T-helper 17 cell (primary cell): ENCODE measurements at regions not wholly inside any gene's neighbourhood (a gene's known extent, or its start where the extent isn't known, plus 50 kb on each side); places are given as distances from the start of the nearest gene placed in this dataset.
"Not testable (repeated sequence)": the region's sequence is repeated elsewhere in the genome, so short reads cannot be mapped to it uniquely, and the experiment has no call there.

Experiments used
- ATAC-seq: fragments of 150-1000 bp; cut with Tn5 transposase; 2 replicates; pipeline ENCODE4 v1.10.0; 2021; ENCODE audit warnings: mild to moderate bottlenecking, moderate library complexity
- DNase-seq, 3 donors: peaks; one replicate each; pipeline versions ENCODE4 v3.0.0 to v3.0.0-alpha.2; 2020 to 2021
- H3K9me3 ChIP-seq: one replicate; pipeline ENCODE4 v1.7.0; 2013; ENCODE audit warnings: low read length, mild to moderate bottlenecking; ENCODE audit not compliant: control insufficient read depth, poor library complexity, severe bottlenecking
- H3K27ac Mint-ChIP-seq: one replicate; pipeline ENCODE4 v1.8.0; 2022; ENCODE audit warnings: mild to moderate bottlenecking, moderate library complexity, mixed read lengths
- H3K27me3 Mint-ChIP-seq: one replicate; pipeline ENCODE4 v1.8.0; 2022; ENCODE audit warnings: mixed read lengths
- H3K36me3 Mint-ChIP-seq: one replicate; pipeline ENCODE4 v1.8.0; 2022; ENCODE audit warnings: low read depth, mixed read lengths
- H3K4me1 Mint-ChIP-seq: one replicate; pipeline ENCODE4 v1.8.0; 2022; ENCODE audit warnings: mild to moderate bottlenecking, mixed read lengths
- H3K4me3 Mint-ChIP-seq: one replicate; pipeline ENCODE4 v1.8.0; 2022; ENCODE audit warnings: mild to moderate bottlenecking, moderate library complexity, mixed read lengths

DNA sequence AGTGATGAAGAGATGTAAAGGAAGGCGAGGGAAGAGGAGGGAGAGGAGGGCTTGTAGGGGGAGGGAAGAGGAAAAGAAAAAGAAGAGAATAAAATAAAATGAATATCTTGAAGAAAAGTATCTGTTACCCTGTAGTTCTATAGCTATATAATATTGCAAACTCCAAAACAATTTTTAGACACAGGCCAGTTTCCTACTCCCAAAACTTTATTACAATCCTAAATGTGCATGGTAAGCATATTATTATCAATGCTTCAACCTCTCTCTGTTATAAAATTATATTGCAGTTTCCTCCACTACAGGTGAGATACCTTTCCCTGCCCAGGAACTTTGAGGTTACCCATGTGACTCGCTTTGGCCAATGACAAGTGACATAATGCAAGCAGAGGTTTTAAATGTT lies 1351.6 kb upstream of the NRXN1 start:
- H3K27me3 Mint-ChIP-seq: no peaks in the 10 kb centered on the region
- H3K4me1 Mint-ChIP-seq: no peaks in the 10 kb centered on the region
- no peaks in the 10 kb centered on the region for H3K9me3 ChIP-seq
- ATAC-seq (no peak), DNase-seq (no peak)
- H3K4me3 Mint-ChIP-seq: no peak overlapping the region
- H3K27ac Mint-ChIP-seq: no peak overlapping the region
- no peaks in the 10 kb centered on the region for H3K36me3 Mint-ChIP-seq

DNA sequence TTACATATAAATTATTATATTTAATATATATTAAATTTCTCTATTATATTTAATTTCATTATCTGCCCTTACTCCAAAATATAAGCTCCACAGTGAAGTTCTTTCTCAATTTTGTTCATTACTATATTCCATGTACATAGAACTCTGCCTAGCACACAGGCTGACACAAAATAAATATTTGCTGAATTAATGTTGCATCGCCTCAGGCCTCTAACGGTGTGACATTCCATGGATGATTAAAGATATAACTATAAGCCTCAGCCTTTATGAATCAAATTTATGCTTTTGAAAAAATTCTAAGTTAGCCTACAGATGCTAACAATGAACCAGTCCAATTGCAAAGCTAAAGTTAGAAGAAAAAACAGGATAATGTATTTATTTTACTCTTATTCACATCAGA lies 1337.2 kb upstream of the NRXN1 start:
- no peak overlapping the region for H3K27ac Mint-ChIP-seq
- DNase-seq (no peak), ATAC-seq (no peak)
- H3K4me1 Mint-ChIP-seq: no peaks in the 10 kb centered on the region
- no peaks in the 10 kb centered on the region for H3K27me3 Mint-ChIP-seq
- no peaks in the 10 kb centered on the region for H3K36me3 Mint-ChIP-seq
- no peak overlapping the region for H3K4me3 Mint-ChIP-seq
- H3K9me3 ChIP-seq: no peaks in the 10 kb centered on the region

DNA sequence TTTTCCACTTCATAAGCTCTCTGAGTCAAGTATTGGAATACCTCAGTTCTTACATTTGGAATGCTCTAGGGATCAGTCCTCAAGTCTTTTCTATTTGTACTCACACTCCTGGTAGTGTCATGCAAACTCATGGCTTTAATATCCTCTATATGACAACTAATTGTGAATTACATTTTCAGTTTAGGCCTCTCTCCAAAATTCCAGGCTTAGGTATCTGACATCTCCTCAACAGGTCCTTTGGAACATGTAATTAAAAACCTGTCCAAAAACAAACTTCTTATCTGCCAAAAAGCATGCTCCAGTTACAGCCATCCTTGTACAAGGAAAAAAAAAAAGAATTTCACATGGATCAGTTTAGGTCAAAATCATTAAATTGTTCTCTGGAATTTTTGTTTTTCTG lies 1336.2 kb upstream of the NRXN1 start:
- H3K27me3 Mint-ChIP-seq: no peaks in the 10 kb centered on the region
- DNase-seq (no peak), ATAC-seq (no peak)
- H3K27ac Mint-ChIP-seq: no peak overlapping the region
- H3K4me3 Mint-ChIP-seq: no peak overlapping the region
- H3K36me3 Mint-ChIP-seq: no peaks in the 10 kb centered on the region
- no peaks in the 10 kb centered on the region for H3K4me1 Mint-ChIP-seq
- H3K9me3 ChIP-seq: no peaks in the 10 kb centered on the region

DNA sequence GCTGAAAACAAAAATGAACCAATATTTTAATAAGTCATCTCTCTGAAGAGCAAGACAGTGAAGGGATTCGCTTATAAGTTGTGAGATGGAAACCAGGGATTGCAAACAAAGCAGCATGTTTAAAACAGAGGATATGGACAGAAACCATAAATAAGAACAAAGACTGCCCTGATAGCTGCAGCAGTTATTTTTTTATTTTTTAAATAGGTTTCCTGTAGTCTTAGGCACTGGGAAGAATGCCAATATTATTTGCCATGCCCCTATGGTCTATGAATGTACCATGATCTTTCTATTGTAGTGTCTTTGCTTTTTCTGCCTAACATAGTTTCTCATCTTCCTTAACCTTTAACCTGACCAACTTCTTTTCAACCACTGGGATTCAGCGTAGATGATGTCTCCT lies 1334.0 kb upstream of the NRXN1 start:
- no peaks in the 10 kb centered on the region for H3K4me1 Mint-ChIP-seq
- DNase-seq: no peak
- H3K36me3 Mint-ChIP-seq: no peaks in the 10 kb centered on the region
- ATAC-seq: no peak
- H3K27ac Mint-ChIP-seq: no peak overlapping the region
- no peak overlapping the region for H3K4me3 Mint-ChIP-seq
- no peaks in the 10 kb centered on the region for H3K27me3 Mint-ChIP-seq
- H3K9me3 ChIP-seq: no peaks in the 10 kb centered on the region

DNA sequence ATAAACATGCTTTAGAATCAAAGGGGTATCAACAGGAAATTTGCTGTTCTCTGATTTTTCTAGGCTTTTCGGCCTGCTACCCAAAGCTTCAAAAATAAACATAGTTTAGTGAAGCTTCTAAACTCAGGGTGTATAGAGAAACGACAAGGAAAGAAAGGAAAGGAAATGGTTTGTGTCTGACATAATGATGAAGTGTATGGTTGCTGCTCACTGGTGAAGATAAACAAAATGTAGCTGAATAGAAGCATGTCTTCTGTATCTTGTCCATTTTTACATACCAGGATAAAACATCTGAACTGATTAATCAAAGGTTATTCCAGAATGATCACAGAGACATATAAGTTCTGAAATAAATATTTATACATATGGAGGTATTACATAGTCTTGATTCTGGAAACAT lies 1324.6 kb upstream of the NRXN1 start:
- DNase-seq (no peak), ATAC-seq (no peak)
- H3K4me3 Mint-ChIP-seq: no peak overlapping the region
- no peaks in the 10 kb centered on the region for H3K36me3 Mint-ChIP-seq
- H3K9me3 ChIP-seq: no peaks in the 10 kb centered on the region
- no peak overlapping the region for H3K27ac Mint-ChIP-seq
- H3K4me1 Mint-ChIP-seq: no peaks in the 10 kb centered on the region
- H3K27me3 Mint-ChIP-seq: no peaks in the 10 kb centered on the region

DNA sequence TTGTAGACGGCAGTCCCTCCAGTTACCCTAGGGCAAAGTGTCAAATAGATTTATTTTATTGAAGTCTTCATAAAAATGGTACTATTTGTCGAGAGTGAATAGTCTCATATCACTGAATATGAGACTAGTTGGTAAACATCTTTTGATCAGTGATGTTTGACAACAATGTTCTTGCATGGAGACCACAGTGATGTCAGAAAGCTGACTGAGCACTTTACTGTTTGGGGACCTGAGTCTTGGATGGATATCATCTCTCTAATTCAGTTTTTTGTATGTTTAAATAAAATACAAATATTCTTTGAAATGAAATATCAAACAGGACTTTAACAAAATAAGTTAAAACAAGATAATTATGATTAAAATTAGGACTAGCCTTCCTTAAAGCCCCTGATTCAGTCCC lies 1315.4 kb upstream of the NRXN1 start:
- no peak overlapping the region for H3K27ac Mint-ChIP-seq
- no peak overlapping the region for H3K4me3 Mint-ChIP-seq
- H3K36me3 Mint-ChIP-seq: no peaks in the 10 kb centered on the region
- ATAC-seq: no peak
- H3K9me3 ChIP-seq: no peaks in the 10 kb centered on the region
- no peaks in the 10 kb centered on the region for H3K27me3 Mint-ChIP-seq
- H3K4me1 Mint-ChIP-seq: no peaks in the 10 kb centered on the region
- no peak for DNase-seq

DNA sequence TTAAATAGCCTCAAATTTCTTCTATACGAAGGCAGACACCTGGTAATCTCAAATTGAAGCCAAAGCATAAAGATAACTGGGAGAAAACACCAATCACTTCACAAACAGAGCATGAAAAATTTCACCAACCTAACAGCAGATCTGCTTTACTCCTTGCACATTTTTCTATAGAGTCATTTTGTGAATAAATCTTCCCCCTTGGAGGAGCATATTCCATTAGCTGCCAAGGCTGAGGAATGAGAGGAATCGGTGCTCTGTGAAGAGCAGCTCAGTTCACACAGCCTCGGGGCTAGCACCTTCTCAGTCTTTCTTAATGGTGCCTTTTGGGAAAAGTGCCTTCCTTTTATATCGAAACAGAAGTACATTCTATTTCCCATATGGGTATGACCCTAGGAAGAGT lies 1313.7 kb upstream of the NRXN1 start:
- Mint-ChIP-seq H3K27ac (no peak overlapping the region), H3K4me1 (no peaks in the 10 kb centered on the region), H3K36me3 (no peaks in the 10 kb centered on the region), H3K4me3 (no peak overlapping the region), H3K27me3 (no peaks in the 10 kb centered on the region)
- ATAC-seq: no peak
- no peaks in the 10 kb centered on the region for H3K9me3 ChIP-seq
- no peak for DNase-seq

DNA sequence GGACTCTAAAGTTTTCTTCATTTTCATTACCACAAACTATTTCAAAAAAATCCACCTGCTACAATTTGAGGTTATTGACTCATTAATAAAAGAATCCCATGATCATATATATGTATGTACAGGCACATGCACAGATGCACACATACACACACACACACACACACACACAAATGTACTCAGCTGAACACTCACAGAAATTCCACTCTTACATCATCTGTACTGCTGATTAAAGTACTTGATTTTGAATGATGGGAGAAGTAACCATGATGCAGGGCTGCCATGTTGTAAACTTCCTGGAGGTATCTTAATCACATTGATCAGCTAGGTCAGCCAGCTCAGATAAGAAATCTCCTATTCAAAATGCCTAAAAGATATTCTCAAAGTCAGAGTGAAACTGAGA lies 1313.2 kb upstream of the NRXN1 start:
- DNase-seq (no peak), ATAC-seq (no peak)
- Mint-ChIP-seq H3K4me3 (no peak overlapping the region), H3K36me3 (no peaks in the 10 kb centered on the region), H3K27ac (no peak overlapping the region), H3K4me1 (no peaks in the 10 kb centered on the region), H3K27me3 (no peaks in the 10 kb centered on the region)
- no peaks in the 10 kb centered on the region for H3K9me3 ChIP-seq

DNA sequence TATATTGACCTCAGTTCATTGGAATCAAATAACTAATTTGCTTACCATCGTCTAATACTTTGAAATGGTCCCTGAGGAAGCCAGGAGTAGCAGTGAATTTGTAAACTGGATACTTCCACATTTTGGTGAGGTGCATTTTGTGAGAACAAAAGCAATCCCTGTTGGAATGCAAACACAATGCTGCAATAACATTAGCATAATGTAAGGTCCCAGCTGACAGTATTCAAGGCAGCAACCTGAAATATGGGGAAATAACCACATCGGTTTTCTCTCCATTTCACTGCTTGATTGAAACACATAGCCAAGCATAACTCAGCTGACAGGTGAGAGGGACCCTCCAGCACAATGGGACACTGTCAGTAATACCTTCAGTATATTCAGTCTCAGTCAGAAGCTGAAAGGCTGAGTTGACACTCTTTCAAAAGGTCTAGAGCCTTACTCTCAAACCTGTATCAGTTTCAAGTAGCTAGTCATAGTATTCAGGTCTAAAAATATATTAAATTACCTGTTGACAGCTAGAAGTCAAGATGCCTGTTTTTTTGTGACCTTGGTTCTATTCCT lies 1311.9 kb upstream of the NRXN1 start:
- no peak for ATAC-seq
- no peaks in the 10 kb centered on the region for H3K36me3 Mint-ChIP-seq

DNA sequence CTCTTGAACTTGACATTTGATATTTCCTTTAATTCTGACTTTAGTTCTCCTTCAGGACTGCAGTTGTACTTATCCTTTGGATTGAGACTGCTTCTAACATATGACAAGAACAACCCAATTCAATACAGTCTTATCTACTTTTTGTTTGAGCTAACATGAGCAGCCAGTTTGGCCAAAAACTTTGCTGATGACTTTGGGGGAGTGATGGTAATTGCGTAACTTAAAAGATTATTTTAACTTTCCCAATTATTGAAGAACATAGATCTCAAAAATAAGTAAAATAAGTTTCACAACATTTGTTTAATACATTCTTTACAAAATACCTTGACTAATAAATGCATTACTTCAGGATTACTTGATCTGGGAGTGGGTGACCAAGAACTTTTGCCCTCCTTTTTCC lies 1311.1 kb upstream of the NRXN1 start:
- no peak overlapping the region for H3K4me3 Mint-ChIP-seq
- H3K36me3 Mint-ChIP-seq: no peaks in the 10 kb centered on the region
- no peaks in the 10 kb centered on the region for H3K4me1 Mint-ChIP-seq
- H3K9me3 ChIP-seq: no peaks in the 10 kb centered on the region
- DNase-seq (no peak), ATAC-seq (no peak)
- no peak overlapping the region for H3K27ac Mint-ChIP-seq
- H3K27me3 Mint-ChIP-seq: no peaks in the 10 kb centered on the region

More for the DNA sequence above, 1311.9 kb upstream of the NRXN1 start:
- H3K4me1 Mint-ChIP-seq: no peaks in the 10 kb centered on the region
- no peaks in the 10 kb centered on the region for H3K9me3 ChIP-seq
- H3K27ac Mint-ChIP-seq: no peak overlapping the region
- H3K4me3 Mint-ChIP-seq: no peak overlapping the region
- DNase-seq: no peak
- no peaks in the 10 kb centered on the region for H3K27me3 Mint-ChIP-seq

DNA sequence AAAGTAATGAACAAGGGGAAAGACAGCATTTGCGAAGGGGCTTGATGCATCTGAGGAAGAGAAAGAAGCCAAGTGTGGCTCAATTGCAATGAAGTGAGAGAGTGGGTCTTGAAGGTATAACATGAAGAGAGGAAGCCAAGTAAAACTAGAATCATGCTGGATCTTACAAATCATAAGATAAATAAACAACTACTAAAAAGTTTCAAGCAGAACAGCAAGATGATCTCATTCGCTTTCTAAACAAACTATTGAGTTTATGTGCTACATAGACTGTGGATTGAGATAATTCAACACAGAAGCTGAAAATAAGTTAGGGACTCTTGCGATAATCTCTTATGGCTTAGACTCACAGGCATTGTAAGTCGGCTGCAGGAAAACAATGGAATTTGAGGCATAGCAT lies 1310.5 kb upstream of the NRXN1 start:
- no peaks in the 10 kb centered on the region for H3K4me1 Mint-ChIP-seq
- no peak overlapping the region for H3K27ac Mint-ChIP-seq
- DNase-seq (no peak), ATAC-seq (no peak)
- no peak overlapping the region for H3K4me3 Mint-ChIP-seq
- H3K9me3 ChIP-seq: no peaks in the 10 kb centered on the region
- H3K27me3 Mint-ChIP-seq: no peaks in the 10 kb centered on the region
- no peaks in the 10 kb centered on the region for H3K36me3 Mint-ChIP-seq

DNA sequence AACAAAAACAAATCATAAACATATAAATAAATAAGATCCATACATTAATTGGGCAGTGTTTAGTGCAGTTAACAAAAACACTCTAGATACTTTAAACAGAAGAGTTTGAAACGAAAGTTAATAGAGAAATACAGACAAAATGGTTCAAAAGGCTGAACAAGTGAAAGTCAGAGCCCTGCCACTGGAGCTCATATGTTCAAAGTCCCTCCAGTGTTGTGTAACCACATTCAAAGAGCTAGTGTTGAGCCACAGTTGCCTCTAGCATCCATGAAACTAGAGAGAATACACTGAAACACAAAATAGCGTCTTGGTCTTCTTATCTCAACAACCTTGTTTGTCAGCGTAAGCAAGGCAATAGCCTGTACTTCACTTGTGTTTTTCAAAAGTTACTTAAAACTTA lies 1309.8 kb upstream of the NRXN1 start:
- no peak for ATAC-seq
- Mint-ChIP-seq H3K4me3 (no peak overlapping the region), H3K27ac (no peak overlapping the region), H3K4me1 (no peaks in the 10 kb centered on the region), H3K27me3 (no peaks in the 10 kb centered on the region), H3K36me3 (no peaks in the 10 kb centered on the region)
- no peak for DNase-seq
- no peaks in the 10 kb centered on the region for H3K9me3 ChIP-seq

DNA sequence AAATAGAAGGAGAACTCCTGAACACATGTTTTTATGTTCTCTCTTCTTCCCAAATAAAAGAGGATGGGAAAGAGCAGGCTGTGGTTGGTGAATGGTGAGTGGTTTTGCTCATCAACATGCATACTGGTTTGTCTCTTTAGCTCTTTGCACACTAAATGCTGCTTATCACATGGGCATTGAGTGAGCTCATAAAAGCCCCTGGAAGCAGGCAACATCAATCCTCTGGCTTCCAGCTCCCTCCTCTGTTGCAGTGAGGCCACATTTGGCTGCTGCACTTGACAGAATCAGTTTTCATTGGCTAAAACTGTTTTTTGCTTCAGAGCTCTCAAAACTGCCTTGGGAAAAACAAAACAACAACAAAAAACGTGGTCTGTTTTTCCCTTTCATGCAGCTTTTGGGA lies 1308.2 kb upstream of the NRXN1 start:
- DNase-seq (no peak), ATAC-seq (no peak)
- no peaks in the 10 kb centered on the region for H3K36me3 Mint-ChIP-seq
- no peaks in the 10 kb centered on the region for H3K27me3 Mint-ChIP-seq
- H3K4me1 Mint-ChIP-seq: no peaks in the 10 kb centered on the region
- H3K9me3 ChIP-seq: no peaks in the 10 kb centered on the region
- no peak overlapping the region for H3K4me3 Mint-ChIP-seq
- no peak overlapping the region for H3K27ac Mint-ChIP-seq

DNA sequence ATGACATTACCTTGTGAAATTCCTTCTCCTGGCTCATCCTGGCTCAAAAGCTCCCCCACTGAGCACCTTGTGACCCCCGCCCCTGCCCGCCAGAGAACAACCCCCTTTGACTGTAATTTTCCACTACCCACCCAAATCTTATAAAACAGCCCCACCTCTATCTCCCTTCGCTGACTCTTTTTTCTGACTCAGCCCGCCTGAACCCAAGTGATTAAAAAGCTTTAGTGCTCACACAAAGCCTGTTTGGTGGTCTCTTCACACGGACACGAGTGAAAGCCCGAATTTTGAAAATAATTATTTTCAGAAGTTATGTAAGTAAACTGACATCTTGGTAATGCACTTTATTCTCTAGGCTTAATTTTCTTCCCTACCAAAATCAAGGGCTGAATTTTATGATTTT lies 1305.9 kb upstream of the NRXN1 start:
- H3K4me1 Mint-ChIP-seq, H3K4me3 Mint-ChIP-seq, H3K27ac Mint-ChIP-seq, H3K27me3 Mint-ChIP-seq, H3K36me3 Mint-ChIP-seq, ATAC-seq, DNase-seq, H3K9me3 ChIP-seq: not testable (repeated sequence)

DNA sequence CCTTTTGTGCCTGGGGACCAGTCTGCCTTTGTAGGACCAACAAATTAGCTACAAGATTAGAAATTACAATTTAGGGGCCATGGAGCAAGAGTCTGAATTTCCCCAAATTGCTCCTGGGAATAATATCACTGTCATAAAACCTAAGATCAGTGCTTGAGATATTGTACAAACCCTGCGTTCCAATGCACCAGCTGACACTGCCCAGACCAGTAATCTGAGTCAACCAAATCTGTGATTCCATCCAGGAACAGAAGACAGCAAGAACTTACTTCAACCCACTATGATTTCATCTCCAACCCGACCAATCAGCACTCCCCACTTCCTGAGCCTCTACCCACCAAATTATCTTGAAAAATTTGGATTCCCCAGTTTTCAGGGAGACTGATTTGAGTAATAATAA lies 1305.0 kb upstream of the NRXN1 start:
- DNase-seq (no peak), ATAC-seq (no peak)
- no peak overlapping the region for H3K4me3 Mint-ChIP-seq
- H3K27ac Mint-ChIP-seq: no peak overlapping the region
- no peaks in the 10 kb centered on the region for H3K27me3 Mint-ChIP-seq
- H3K9me3 ChIP-seq: no peaks in the 10 kb centered on the region
- no peaks in the 10 kb centered on the region for H3K4me1 Mint-ChIP-seq
- H3K36me3 Mint-ChIP-seq: no peaks in the 10 kb centered on the region
